ENCODE measurements at regions not wholly inside any gene's neighbourhood (a gene's known extent, or its start where the extent isn't known, plus 50 kb on each side); places are given as distances from the start of the nearest gene placed in this dataset.

GRCh38 chr14:45904314-45904713 lies 651.3 kb upstream of the MIS18BP1 start:
- H3K27ac Mint-ChIP-seq (ENCODE audit: unreplicated experiment): no peak overlapping the region
- Histone ChIP-seq H3K4me1 (no peaks in the 10 kb centered on the region), H3K9me3 (no peaks in the 10 kb centered on the region), H3K27me3 (replicated peaks; ENCODE audit: control insufficient read depth, insufficient read depth, low read length) (no peaks in the 10 kb centered on the region), H3K36me3 (ENCODE audit: control insufficient read depth, insufficient read depth, low read length) (no peaks in the 10 kb centered on the region), H3K4me3 (ENCODE audit: low read depth, low read length) (no peak overlapping the region)
- POLR2A ChIA-PET: no interaction called here
- H3K27me3 Mint-ChIP-seq (ENCODE audit: insufficient read depth, unreplicated experiment): no peaks in the 10 kb centered on the region
- intact Hi-C loops (cut with micrococcal nuclease; ENCODE audit: unreplicated experiment): no loop called here
- BruUV-seq (replicated peaks): no TSS peak
- H3K36me3 Mint-ChIP-seq (ENCODE audit: insufficient read depth, unreplicated experiment): no peaks in the 10 kb centered on the region
- H3K4me3 Mint-ChIP-seq (ENCODE audit: unreplicated experiment): no peak overlapping the region
- no peak for DNase-seq
- no peak for TF ChIP-seq CTCF (IDR thresholded peaks at IDR 0.05; ENCODE audit: insufficient read depth in 1 of 2, low read depth in 1 of 2, low read length in 1 of 2, severe bottlenecking in 1 of 2, unreplicated experiment in 1 of 2)
- CTCF ChIA-PET: no interaction called here
- H3K9me3 Mint-ChIP-seq (ENCODE audit: unreplicated experiment): no peaks in the 10 kb centered on the region
- H3K4me1 Mint-ChIP-seq (ENCODE audit: low read depth, unreplicated experiment): no peaks in the 10 kb centered on the region

- no peak for DNase-seq
- Histone ChIP-seq H3K9me3 (no peaks in the 10 kb centered on the region), H3K4me3 (ENCODE audit: low read depth, low read length) (no peak overlapping the region), H3K4me1 (no peaks in the 10 kb centered on the region), H3K36me3 (ENCODE audit: control insufficient read depth, insufficient read depth, low read length) (no peaks in the 10 kb centered on the region), H3K27me3 (replicated peaks; ENCODE audit: control insufficient read depth, insufficient read depth, low read length) (no peaks in the 10 kb centered on the region)
- no peaks in the 10 kb centered on the region for H3K9me3 Mint-ChIP-seq (ENCODE audit: unreplicated experiment)
- no TSS peak for BruUV-seq (replicated peaks)
- H3K27me3 Mint-ChIP-seq (ENCODE audit: insufficient read depth, unreplicated experiment): no peaks in the 10 kb centered on the region
- ChIA-PET CTCF (no interaction called here), POLR2A (no interaction called here)
- H3K36me3 Mint-ChIP-seq (ENCODE audit: insufficient read depth, unreplicated experiment): no peaks in the 10 kb centered on the region
- no peak overlapping the region for H3K27ac Mint-ChIP-seq (ENCODE audit: unreplicated experiment)
- no peak for TF ChIP-seq CTCF (IDR thresholded peaks at IDR 0.05; ENCODE audit: insufficient read depth in 1 of 2, low read depth in 1 of 2, low read length in 1 of 2, severe bottlenecking in 1 of 2, unreplicated experiment in 1 of 2)
- no peak overlapping the region for H3K4me3 Mint-ChIP-seq (ENCODE audit: unreplicated experiment)
- H3K4me1 Mint-ChIP-seq (ENCODE audit: low read depth, unreplicated experiment): no peaks in the 10 kb centered on the region
- intact Hi-C loops (cut with micrococcal nuclease; ENCODE audit: unreplicated experiment): no loop called here
These were observed 649.2 kb upstream of the MIS18BP1 start for GRCh38 chr14:45902241-45902640.

GRCh38 chr14:45897439-45897838 lies 644.4 kb upstream of the MIS18BP1 start:
- no peaks in the 10 kb centered on the region for H3K36me3 ChIP-seq (ENCODE audit: control insufficient read depth, insufficient read depth, low read length)
- H3K4me3 ChIP-seq (ENCODE audit: low read depth, low read length): no peak overlapping the region
- H3K4me1 ChIP-seq: no peaks in the 10 kb centered on the region
- DNase-seq: no peak
- ChIA-PET CTCF (no interaction called here), POLR2A (no interaction called here)
- Mint-ChIP-seq H3K4me1 (ENCODE audit: low read depth, unreplicated experiment) (no peaks in the 10 kb centered on the region), H3K36me3 (ENCODE audit: insufficient read depth, unreplicated experiment) (no peaks in the 10 kb centered on the region), H3K27me3 (ENCODE audit: insufficient read depth, unreplicated experiment) (no peaks in the 10 kb centered on the region), H3K9me3 (ENCODE audit: unreplicated experiment) (no peaks in the 10 kb centered on the region), H3K27ac (ENCODE audit: unreplicated experiment) (no peak overlapping the region), H3K4me3 (ENCODE audit: unreplicated experiment) (no peak overlapping the region)
- TF ChIP-seq CTCF (IDR thresholded peaks at IDR 0.05; ENCODE audit: insufficient read depth in 1 of 2, low read depth in 1 of 2, low read length in 1 of 2, severe bottlenecking in 1 of 2, unreplicated experiment in 1 of 2): no peak
- H3K27me3 ChIP-seq (replicated peaks; ENCODE audit: control insufficient read depth, insufficient read depth, low read length): no peaks in the 10 kb centered on the region
- H3K9me3 ChIP-seq: no peaks in the 10 kb centered on the region
- no TSS peak for BruUV-seq (replicated peaks)
- intact Hi-C loops (cut with micrococcal nuclease; ENCODE audit: unreplicated experiment): no loop called here
